Fibroblast of mammary gland (primary cell): ENCODE measurements at regions not wholly inside any gene's neighbourhood (a gene's known extent, or its start where the extent isn't known, plus 50 kb on each side); places are given as distances from the start of the nearest gene placed in this dataset.

Experiments
- DNase-seq: peaks from one replicate; pipeline ENCODE4 v3.0.0-alpha.2; 2010; ENCODE audit warnings: low read depth
- H3K4me3 ChIP-seq: 2 replicates; pipeline ENCODE4 v1.5.1; 2011; ENCODE audit warnings: low read depth, mild to moderate bottlenecking, low read length, moderate library complexity; ENCODE audit not compliant: control insufficient read depth
- TF ChIP-seq, protein P1 (sequence below): conservative IDR thresholded peaks from 2 replicates; pipeline ENCODE4 v1.5.1; 2011; ENCODE audit warnings: low read depth, low read length, inconsistent platforms; ENCODE audit not compliant: control insufficient read depth, insufficient read depth

DNA sequence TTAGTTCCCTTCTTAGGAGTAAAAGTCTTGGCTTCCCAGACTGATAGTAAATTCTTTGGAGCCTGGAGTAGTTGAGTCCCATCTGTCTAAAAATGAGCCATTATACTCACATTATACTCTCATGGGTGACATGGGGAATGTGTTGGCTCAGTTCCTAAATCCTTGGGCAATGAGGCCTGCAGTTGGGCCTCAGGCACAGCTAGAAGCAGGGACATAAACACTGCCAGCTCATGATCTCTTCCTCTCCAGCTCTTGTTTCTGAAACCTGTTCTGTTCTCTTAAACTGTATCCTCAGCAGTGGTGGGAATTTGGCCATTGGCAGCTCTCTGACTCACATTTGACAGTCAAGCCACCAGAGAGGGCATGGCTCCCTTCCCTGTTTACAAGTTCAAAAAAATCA is 212.5 kb downstream of the SPATA18 start:
- H3K4me3 ChIP-seq: no peak overlapping the region
- TF ChIP-seq, protein P1, sequence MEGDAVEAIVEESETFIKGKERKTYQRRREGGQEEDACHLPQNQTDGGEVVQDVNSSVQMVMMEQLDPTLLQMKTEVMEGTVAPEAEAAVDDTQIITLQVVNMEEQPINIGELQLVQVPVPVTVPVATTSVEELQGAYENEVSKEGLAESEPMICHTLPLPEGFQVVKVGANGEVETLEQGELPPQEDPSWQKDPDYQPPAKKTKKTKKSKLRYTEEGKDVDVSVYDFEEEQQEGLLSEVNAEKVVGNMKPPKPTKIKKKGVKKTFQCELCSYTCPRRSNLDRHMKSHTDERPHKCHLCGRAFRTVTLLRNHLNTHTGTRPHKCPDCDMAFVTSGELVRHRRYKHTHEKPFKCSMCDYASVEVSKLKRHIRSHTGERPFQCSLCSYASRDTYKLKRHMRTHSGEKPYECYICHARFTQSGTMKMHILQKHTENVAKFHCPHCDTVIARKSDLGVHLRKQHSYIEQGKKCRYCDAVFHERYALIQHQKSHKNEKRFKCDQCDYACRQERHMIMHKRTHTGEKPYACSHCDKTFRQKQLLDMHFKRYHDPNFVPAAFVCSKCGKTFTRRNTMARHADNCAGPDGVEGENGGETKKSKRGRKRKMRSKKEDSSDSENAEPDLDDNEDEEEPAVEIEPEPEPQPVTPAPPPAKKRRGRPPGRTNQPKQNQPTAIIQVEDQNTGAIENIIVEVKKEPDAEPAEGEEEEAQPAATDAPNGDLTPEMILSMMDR: no peak
- no peak for DNase-seq

DNA sequence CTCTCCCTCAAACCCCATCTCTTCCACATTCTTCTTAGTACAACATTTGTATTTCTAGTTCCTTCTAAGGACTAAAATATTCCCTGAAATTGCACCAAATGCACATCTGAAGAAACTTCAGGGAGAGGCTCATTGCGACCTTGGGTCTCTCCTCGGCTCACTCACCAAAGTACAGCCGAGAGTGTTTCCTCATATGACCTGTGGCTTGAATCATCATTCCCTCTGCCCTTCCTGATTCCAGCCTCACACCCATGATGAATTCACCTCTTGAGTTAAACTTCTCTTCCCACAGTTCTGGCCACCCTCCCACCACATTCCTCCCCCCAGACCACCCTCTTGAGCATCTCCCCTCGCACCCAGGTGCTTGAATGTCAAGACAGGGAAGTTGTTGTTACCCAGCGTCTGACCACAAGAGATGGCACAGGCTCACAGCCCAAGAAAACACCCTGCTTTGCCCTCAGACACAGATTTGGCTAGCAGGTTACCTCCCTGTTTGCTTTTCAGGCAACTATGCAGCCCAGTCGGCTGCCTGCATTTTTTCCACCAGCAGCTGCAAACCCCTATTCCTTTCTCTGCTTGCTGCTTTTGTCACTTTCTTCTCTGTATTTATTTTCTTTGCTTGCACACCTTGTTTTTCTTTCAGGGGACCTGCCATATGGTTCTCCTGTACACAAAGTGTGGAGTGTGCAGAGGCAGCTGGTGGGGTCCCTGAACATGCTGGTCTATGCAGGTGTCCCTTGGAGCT is 214.8 kb downstream of the SPATA18 start:
- no peak for DNase-seq
- TF ChIP-seq, protein P1: no peak
- no peak overlapping the region for H3K4me3 ChIP-seq

DNA sequence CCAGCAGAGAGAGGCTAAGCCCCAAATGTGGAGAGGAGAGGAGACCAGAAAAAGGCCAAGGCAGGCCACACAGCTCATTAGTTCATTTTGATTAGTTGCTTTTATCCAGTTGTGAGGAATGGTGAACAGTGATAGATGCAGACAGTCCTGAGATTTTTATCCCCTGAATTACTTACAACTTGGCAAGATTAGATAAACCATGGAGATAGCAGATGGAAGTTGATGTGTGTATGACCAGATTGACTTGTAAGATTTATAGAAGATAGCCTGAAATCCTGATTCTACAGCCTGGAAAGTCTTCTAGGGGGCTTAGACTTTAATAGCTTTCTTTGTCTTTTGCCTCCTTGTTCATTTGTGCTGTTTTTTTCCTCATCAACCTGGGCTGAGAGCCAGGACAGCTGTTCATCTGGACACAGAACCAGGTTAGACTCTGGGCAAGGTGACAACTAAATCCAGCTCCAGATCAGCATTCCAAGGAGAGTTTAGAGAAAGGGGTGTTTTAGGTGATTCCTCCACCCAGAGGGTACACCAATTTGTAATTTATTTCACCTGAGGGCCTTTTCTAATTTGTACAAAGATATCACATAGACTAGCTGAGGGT is 215.5 kb downstream of the SPATA18 start:
- DNase-seq: no peak
- H3K4me3 ChIP-seq: no peak overlapping the region
- TF ChIP-seq, protein P1: no peak

DNA sequence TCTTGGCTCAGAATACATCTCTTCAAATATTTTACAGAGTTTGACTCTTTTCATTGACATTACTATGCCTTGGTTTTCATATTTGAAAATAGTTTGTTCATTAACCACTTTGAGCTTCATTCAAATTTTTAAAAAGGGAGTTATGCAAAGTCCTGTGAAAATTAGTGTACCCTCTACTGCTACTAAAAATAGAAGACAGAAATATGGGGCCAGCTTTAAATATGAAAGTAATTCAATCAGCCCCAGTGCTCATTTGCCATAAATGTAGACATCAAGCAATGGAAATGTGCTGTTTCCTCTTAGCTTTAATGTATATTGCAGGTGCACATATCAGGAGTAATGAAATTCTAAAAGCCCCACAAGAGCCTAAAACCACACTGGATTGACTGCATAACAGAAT is 218.7 kb downstream of the SPATA18 start:
- no peak overlapping the region for H3K4me3 ChIP-seq
- TF ChIP-seq, protein P1: no peak
- no peak for DNase-seq

DNA sequence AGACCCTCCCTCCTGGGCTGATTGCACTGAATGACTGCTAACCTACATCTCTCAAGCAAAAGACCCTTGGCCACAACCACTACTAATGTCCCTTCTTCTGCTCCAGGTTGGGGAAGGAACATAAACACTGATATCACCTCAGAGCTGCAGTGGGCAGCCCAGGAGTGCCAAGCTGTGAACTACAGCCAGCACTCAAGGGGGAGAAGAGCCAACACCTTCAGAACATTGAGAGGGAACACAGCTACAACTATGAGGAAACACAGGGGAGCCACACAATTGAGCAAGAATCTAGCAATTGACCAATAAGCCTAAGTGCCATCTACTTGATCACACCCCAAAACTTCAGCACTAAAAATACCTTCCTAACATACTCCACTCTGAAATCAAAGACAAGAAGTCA is 222.8 kb downstream of the SPATA18 start:
- TF ChIP-seq, protein P1: no peak
- no peak for DNase-seq
- no peak overlapping the region for H3K4me3 ChIP-seq

DNA sequence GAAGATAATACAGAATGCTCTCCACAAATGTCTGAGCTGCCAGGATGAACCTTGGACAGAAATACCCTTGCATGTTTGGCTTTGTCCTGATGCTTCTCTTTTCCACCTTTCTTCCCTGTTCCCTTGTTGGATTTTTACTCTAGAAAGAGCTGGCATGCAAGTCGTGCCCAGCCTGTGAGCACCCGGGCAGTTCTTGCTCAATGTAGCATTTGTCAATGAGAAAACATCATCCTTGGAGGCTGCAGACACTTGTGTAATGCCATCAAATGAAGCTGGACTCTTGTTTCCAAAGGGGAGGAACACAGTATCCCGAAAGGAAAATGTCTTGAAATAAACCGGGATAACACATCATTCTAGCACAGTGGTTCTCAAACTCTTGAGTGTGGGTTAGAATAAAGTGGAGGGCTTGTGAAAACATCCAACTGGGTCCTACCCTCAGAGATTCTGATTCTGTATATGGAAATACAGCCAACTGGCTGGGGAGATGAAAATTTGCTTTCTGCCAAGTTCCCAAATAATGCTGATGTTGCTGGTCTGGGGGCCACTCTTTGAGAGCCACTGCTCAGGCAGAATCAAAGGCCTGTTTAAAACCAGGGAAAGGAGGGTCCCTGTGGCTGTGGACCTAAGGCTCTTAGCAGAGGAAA is 237.2 kb downstream of the SPATA18 start:
- no peak overlapping the region for H3K4me3 ChIP-seq
- TF ChIP-seq, protein P1: no peak
- no peak for DNase-seq
